GM12878 (cell line): ENCODE measurements at regions not wholly inside any gene's neighbourhood (a gene's known extent, or its start where the extent isn't known, plus 50 kb on each side); places are given as distances from the start of the nearest gene placed in this dataset.

Source experiments
- ATAC-seq: fragments of 200-7000 bp; cut with Tn5 transposase; 3 replicates; pipeline ENCODE4 v1.9.1; 2020; ENCODE audit warnings: mild to moderate bottlenecking, moderate library complexity
- BruUV-seq: library from RNA; stranded (reverse); fragments of 400-500 nt; replicated peaks from 2 replicates; lab custom pipeline; 2021; lab: Mats Ljungman, UMichigan
- CTCF ChIA-PET: fragments of 300-600 bp; sonication (Branson Sonifier 250); formaldehyde crosslinking; extraction: SDS; loops from one replicate; lab custom pipeline; 2021; ENCODE audit warnings: inconsistent platforms; lab: Yijun Ruan, JAX
- POLR2A ChIA-PET: fragments of 350-600 bp; formaldehyde crosslinking; extraction: SDS; loops from one replicate; lab custom pipeline; 2021; ENCODE audit warnings: inconsistent platforms; lab: Charles Lee
- RAD21 ChIA-PET: fragments of 300-600 bp; sonication (Branson Sonifier 250); formaldehyde crosslinking; loops from one replicate; lab custom pipeline; 2023; ENCODE audit warnings: antibody characterized with exemption; ENCODE audit not compliant: unreplicated experiment; lab: Charles Lee
- SMC1A ChIA-PET: fragments of 300-600 bp; sonication (Branson Sonifier 250); formaldehyde crosslinking; loops from one replicate; lab custom pipeline; 2023; ENCODE audit not compliant: unreplicated experiment, uncharacterized antibody; lab: Charles Lee
- DNase-seq: peaks from one replicate; pipeline ENCODE4 v3.0.0-alpha.2; 2011; ENCODE audit warnings: low read depth, low spot score
- FAIRE-seq: peaks from 3 replicates; lab custom pipeline; 2011; peaks lifted over from hg19 to GRCh38; lab: Jason Lieb, UNC
- H2AFZ ChIP-seq: 2 replicates; pipeline ENCODE4 v1.6.0; 2011; ENCODE audit warnings: low read depth, low read length, control low read depth; ENCODE audit not compliant: control insufficient read depth
- H3K27ac ChIP-seq: 2 replicates; pipeline ENCODE4 v1.5.1; 2011; ENCODE audit warnings: control low read depth; ENCODE audit not compliant: control insufficient read depth, insufficient read depth
- H3K27me3 ChIP-seq, 2 experiments: replicated peaks in 1 of 2; 2 replicates each; pipeline versions ENCODE4 v1.6.0 to v1.6.1; 2011; ENCODE audit warnings: low read length in 1 of 2; ENCODE audit not compliant: control insufficient read depth in 2 of 2, insufficient read depth in 2 of 2
- H3K36me3 ChIP-seq, 2 experiments: 2 replicates each; pipeline ENCODE4 v1.5.1; 2011; ENCODE audit warnings: low read length in 1 of 2; ENCODE audit not compliant: control insufficient read depth in 2 of 2, insufficient read depth in 2 of 2
- H3K4me1 ChIP-seq: 2 replicates; pipeline ENCODE4 v1.6.1; 2011; ENCODE audit warnings: mild to moderate bottlenecking, low read length, moderate library complexity, mixed read lengths; ENCODE audit not compliant: control insufficient read depth, insufficient read depth
- H3K4me2 ChIP-seq: 2 replicates; pipeline ENCODE4 v1.6.0; 2011; ENCODE audit warnings: control low read depth; ENCODE audit not compliant: control insufficient read depth, insufficient read depth
- H3K4me3 ChIP-seq: fragments of 200-600 bp; sonication (generic); 2 replicates; pipeline ENCODE4 v1.5.1; 2016
- H3K79me2 ChIP-seq: 2 replicates; pipeline ENCODE4 v1.6.0; 2011; ENCODE audit warnings: low read length; ENCODE audit not compliant: control insufficient read depth, insufficient read depth
- H3K9ac ChIP-seq: 2 replicates; pipeline ENCODE4 v1.8.0; 2011; ENCODE audit warnings: low read length, control low read depth, mixed read lengths; ENCODE audit not compliant: control insufficient read depth, insufficient read depth
- H3K9me3 ChIP-seq: replicated peaks from 3 replicates; pipeline ENCODE4 v1.5.1; 2011; ENCODE audit warnings: mild to moderate bottlenecking, low read length; ENCODE audit not compliant: control insufficient read depth, insufficient read depth
- H4K20me1 ChIP-seq: 2 replicates; pipeline ENCODE4 v1.6.0; 2011; ENCODE audit not compliant: control insufficient read depth, insufficient read depth
- ASH2L ChIP-seq: fragments of 300-600, 200-600 bp; sonication (generic); IDR thresholded peaks from 2 replicates; pipeline ENCODE4 v1.6.1; 2017; ENCODE audit warnings: low read depth, mild to moderate bottlenecking, borderline replicate concordance
- BMI1 ChIP-seq: fragments of 450-650 bp; IDR thresholded peaks from 2 replicates; pipeline ENCODE4 v1.6.1; 2016; ENCODE audit warnings: mild to moderate bottlenecking, moderate library complexity, borderline replicate concordance
- DPF2 ChIP-seq: fragments of 450-650 bp; IDR thresholded peaks from 2 replicates; pipeline ENCODE4 v1.6.1; 2017; ENCODE audit warnings: mild to moderate bottlenecking
- FOXM1 ChIP-seq: IDR thresholded peaks from 2 replicates; pipeline ENCODE4 v1.6.1; 2012; ENCODE audit warnings: low read depth, mild to moderate bottlenecking, inconsistent platforms, low read length, moderate library complexity
- HCFC1 ChIP-seq: fragments of 150-350 bp; IDR thresholded peaks from 2 replicates; pipeline ENCODE4 v1.6.1; 2014; ENCODE audit warnings: low read length
- HDGF ChIP-seq: fragments of 450-650 bp; IDR thresholded peaks from 2 replicates; pipeline ENCODE4 v1.6.1; 2016; ENCODE audit warnings: antibody characterized with exemption
- IKZF1 ChIP-seq: fragments of 450-650 bp; conservative IDR thresholded peaks from 2 replicates; pipeline ENCODE4 v1.6.1; 2017; ENCODE audit warnings: antibody characterized with exemption, mild to moderate bottlenecking
- MXI1 ChIP-seq: fragments of 150-350 bp; IDR thresholded peaks from 2 replicates; pipeline ENCODE4 v1.6.1; 2011; ENCODE audit warnings: low read depth, mild to moderate bottlenecking, inconsistent platforms, low read length, improper control_type of control experiment
- MYC ChIP-seq: IDR thresholded peaks from 2 replicates; pipeline ENCODE4 v1.6.1; 2011; ENCODE audit warnings: mild to moderate bottlenecking, low read length, moderate library complexity, inconsistent platforms; ENCODE audit not compliant: insufficient read depth, insufficient replicate concordance, insufficient read length, severe bottlenecking
- POLR2AphosphoS2 ChIP-seq: IDR thresholded peaks from 2 replicates; pipeline ENCODE4 v1.6.1; 2011; ENCODE audit warnings: low read depth, mild to moderate bottlenecking, low read length, improper control_type of control experiment, moderate library complexity
- RAD21 ChIP-seq: IDR thresholded peaks from 2 replicates; pipeline ENCODE4 v1.6.1; 2011; ENCODE audit warnings: mild to moderate bottlenecking, low read depth, low read length, moderate library complexity; ENCODE audit not compliant: insufficient read depth
- SIN3A ChIP-seq: IDR thresholded peaks from 2 replicates; pipeline ENCODE4 v1.6.1; 2012; ENCODE audit warnings: low read depth, low read length, improper control_type of control experiment
- SMC3 ChIP-seq: IDR thresholded peaks from 2 replicates; pipeline ENCODE4 v1.6.1; 2011; ENCODE audit warnings: low read length, improper control_type of control experiment, borderline replicate concordance
- SPI1 ChIP-seq: IDR thresholded peaks from 2 replicates; pipeline ENCODE4 v1.6.1; 2011; ENCODE audit warnings: low read depth, mild to moderate bottlenecking, low read length, moderate library complexity, borderline replicate concordance; ENCODE audit not compliant: insufficient read depth
- TBL1XR1 ChIP-seq: IDR thresholded peaks from 2 replicates; pipeline ENCODE4 v1.6.1; 2012; ENCODE audit warnings: low read depth, low read length, improper control_type of control experiment
- ZSCAN29 ChIP-seq: fragments of 450-650 bp; IDR thresholded peaks from 2 replicates; pipeline ENCODE4 v1.6.1; 2017; ENCODE audit warnings: mild to moderate bottlenecking, moderate library complexity
- WGBS: methylation state at CpG from one replicate; pipeline ENCODE4 v1.1.6; 2016; ENCODE audit warnings: low lambda C conversion rate; ENCODE audit not compliant: insufficient replicate concordance, insufficient coverage; ENCODE audit errors: missing lambda C conversion rate; 5-methylcytosine and 5-hydroxymethylcytosine counted together
- in situ Hi-C: fragments of 300-500 bp; cut with MboI; formaldehyde crosslinking; loops from 9 replicates; pipeline ENCODE4 v1.14.3; 2018; ENCODE audit warnings: mixed read lengths
- intact Hi-C: fragments of 100-400 bp; cut with micrococcal nuclease; formaldehyde crosslinking; loops from one replicate; pipeline ENCODE4 v1.14.2; 2022; ENCODE audit not compliant: unreplicated experiment
- TF ChIP-seq, protein P1 (sequence below): IDR thresholded peaks from 2 replicates; pipeline ENCODE4 v1.6.1; 2011; ENCODE audit warnings: low read depth, low read length, improper control_type of control experiment, borderline replicate concordance
- TF ChIP-seq, protein P2 (sequence below): fragments of 450-650 bp; IDR thresholded peaks from 2 replicates; pipeline ENCODE4 v1.6.1; 2017; ENCODE audit warnings: borderline replicate concordance

DNA sequence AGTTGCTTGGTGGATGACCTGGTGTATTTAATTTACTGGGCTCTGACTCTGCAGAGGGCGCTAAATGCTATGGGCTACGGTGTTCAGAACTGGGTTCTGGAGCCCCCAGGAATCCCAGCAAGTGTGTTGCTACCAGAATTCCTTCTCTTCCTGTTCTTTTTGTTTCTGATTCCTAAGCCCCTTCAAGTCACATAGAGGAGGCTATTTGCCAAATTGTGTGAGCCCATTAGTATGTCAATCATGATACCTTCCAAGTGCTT, 358.2 kb upstream of the SPRED2 start:
- Histone ChIP-seq H3K4me3 (no peak overlapping the region), H3K79me2 (no peaks in the 10 kb centered on the region), H3K4me1 (no peaks in the 10 kb centered on the region), H4K20me1 (no peaks in the 10 kb centered on the region), H3K27me3 (no peaks in the 10 kb centered on the region; a peak in 1 of 4 replicates), H2AFZ (no peak overlapping the region), H3K27ac (no peak overlapping the region), H3K36me3 (no peaks in the 10 kb centered on the region), H3K4me2 (no peak overlapping the region), H3K9me3 (no peaks in the 10 kb centered on the region), H3K9ac (no peak overlapping the region)
- SMC1A ChIA-PET = no interaction called here
- intact Hi-C loops (no loop called here), in situ Hi-C loops (no loop called here)
- CTCF ChIA-PET = no interaction called here
- no peak for FAIRE-seq
- 72% methylated on average over 2 of the region's 2 CpGs for WGBS
- DNase-seq = no peak
- POLR2A ChIA-PET = no interaction called here
- no TSS peak for BruUV-seq
- no peak for TF ChIP-seq HDGF
- RAD21 ChIA-PET = no interaction called here
- ATAC-seq = no peak

DNA sequence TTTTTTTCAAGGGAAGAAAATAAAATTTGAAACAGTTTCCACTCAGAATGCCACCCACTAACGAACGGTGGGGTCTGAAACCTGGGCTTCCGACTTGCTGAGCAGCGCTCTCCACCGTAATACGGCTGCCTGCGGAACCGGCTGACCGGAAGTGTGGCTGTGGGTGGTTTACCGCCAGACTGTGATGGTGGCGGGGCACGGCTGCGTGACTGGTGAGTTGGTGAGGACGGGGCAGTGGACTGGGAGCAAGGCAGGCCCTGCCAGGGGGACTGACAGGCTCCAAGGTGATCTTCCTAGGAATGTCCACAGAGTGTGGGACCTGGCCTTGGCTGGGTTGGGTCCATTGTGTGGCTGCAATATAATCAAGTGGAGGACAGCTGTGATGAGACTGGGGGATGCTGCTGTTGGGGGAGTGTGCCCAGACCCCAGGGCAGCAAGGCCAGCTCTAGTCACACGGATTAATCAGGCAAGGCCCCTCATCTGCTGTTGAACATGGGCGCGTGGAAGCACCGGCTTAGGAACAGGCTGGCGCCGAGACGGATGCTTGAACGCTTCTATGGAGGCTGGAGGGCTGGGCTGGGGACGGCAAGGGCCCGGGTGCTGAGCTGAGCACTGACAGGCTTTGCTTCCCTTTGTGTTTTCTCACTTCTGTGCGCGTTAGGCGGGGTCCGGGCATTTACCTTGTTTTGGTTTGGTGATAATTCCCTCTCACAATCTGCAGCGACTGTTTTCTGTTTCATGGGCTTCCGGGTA, 357.7 kb upstream of the SPRED2 start:
- ChIA-PET SMC1A (no interaction called here), POLR2A (no interaction called here), RAD21 (no interaction called here), CTCF (no interaction called here)
- H4K20me1 ChIP-seq = no peaks in the 10 kb centered on the region
- BruUV-seq = no TSS peak
- ATAC-seq = no peak
- no peaks in the 10 kb centered on the region for H3K9me3 ChIP-seq
- in situ Hi-C loops = no loop called here
- DNase-seq = no peak
- no peak overlapping the region for H3K27ac ChIP-seq
- no peak for FAIRE-seq
- no peaks in the 10 kb centered on the region for H3K4me1 ChIP-seq
- no peak overlapping the region for H2AFZ ChIP-seq
- WGBS = 69% methylated on average over 30 of the region's 30 CpGs
- H3K36me3 ChIP-seq = no peaks in the 10 kb centered on the region
- no peak overlapping the region for H3K4me2 ChIP-seq
- intact Hi-C loops = no loop called here
- no peak overlapping the region for H3K9ac ChIP-seq
- no peaks in the 10 kb centered on the region; a peak in 1 of 4 replicates for H3K27me3 ChIP-seq
- no peak overlapping the region for H3K4me3 ChIP-seq
- H3K79me2 ChIP-seq = no peaks in the 10 kb centered on the region
- TF ChIP-seq IKZF1 (no peak), POLR2AphosphoS2 (no peak), SPI1 (no peak), SMC3 (no peak), SIN3A (no peak), ASH2L (no peak), ZSCAN29 (no peak), RAD21 (no peak), MYC (no peak), BMI1 (no peak), TBL1XR1 (no peak), FOXM1 (no peak), MXI1 (no peak), HCFC1 (no peak), DPF2 (no peak)
- TF ChIP-seq, protein P1, sequence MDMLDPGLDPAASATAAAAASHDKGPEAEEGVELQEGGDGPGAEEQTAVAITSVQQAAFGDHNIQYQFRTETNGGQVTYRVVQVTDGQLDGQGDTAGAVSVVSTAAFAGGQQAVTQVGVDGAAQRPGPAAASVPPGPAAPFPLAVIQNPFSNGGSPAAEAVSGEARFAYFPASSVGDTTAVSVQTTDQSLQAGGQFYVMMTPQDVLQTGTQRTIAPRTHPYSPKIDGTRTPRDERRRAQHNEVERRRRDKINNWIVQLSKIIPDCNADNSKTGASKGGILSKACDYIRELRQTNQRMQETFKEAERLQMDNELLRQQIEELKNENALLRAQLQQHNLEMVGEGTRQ = no peak
- TF ChIP-seq, protein P2, sequence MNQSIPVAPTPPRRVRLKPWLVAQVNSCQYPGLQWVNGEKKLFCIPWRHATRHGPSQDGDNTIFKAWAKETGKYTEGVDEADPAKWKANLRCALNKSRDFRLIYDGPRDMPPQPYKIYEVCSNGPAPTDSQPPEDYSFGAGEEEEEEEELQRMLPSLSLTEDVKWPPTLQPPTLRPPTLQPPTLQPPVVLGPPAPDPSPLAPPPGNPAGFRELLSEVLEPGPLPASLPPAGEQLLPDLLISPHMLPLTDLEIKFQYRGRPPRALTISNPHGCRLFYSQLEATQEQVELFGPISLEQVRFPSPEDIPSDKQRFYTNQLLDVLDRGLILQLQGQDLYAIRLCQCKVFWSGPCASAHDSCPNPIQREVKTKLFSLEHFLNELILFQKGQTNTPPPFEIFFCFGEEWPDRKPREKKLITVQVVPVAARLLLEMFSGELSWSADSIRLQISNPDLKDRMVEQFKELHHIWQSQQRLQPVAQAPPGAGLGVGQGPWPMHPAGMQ = no peak
- TF ChIP-seq, all 136 proteins: peak for 0
